Kidney (tissue), 13 donors: ENCODE measurements at regions not wholly inside any gene's neighbourhood (a gene's known extent, or its start where the extent isn't known, plus 50 kb on each side); places are given as distances from the start of the nearest gene placed in this dataset.

Experiments
- DNase-seq, 5 donors: peaks; one replicate each; pipeline ENCODE4 v3.0.0-alpha.2; 2013 to 2020
- FAIRE-seq: peaks from 2 replicates; lab custom pipeline; 2012; peaks lifted over from hg19 to GRCh38; lab: Jason Lieb, UNC
- H3K27ac ChIP-seq, 2 donors: one replicate each; pipeline ENCODE4 v1.7.0; 2013; ENCODE audit warnings: low read depth in 2 of 2, low read length in 2 of 2, inconsistent platforms in 1 of 2
- H3K27me3 ChIP-seq: one replicate; pipeline ENCODE4 v1.7.1; 2013; ENCODE audit warnings: low read length, inconsistent platforms; ENCODE audit not compliant: control insufficient read depth, insufficient read depth
- H3K36me3 ChIP-seq, 3 donors: one replicate each; pipeline versions ENCODE4 v1.7.0 to v1.7.1; 2013; ENCODE audit warnings: low read length in 3 of 3, control low read depth in 1 of 3, inconsistent platforms in 1 of 3; ENCODE audit not compliant: insufficient read depth in 3 of 3, control insufficient read depth in 2 of 3
- H3K4me1 ChIP-seq, 3 donors: one replicate each; pipeline versions ENCODE4 v1.7.0 to v1.7.1; 2013; ENCODE audit warnings: low read length in 3 of 3, inconsistent platforms in 1 of 3, low read depth in 1 of 3; ENCODE audit not compliant: control insufficient read depth in 2 of 3, insufficient read depth in 2 of 3
- H3K4me3 ChIP-seq, 3 donors: one replicate each; pipeline versions ENCODE4 v1.7.0 to v1.8.1; 2013; ENCODE audit warnings: low read length in 3 of 3, control low read depth in 1 of 3, inconsistent platforms in 1 of 3
- H3K9ac ChIP-seq, 3 donors: one replicate each; pipeline versions ENCODE4 v1.7.0 to v1.7.1; 2013; ENCODE audit warnings: low read length in 3 of 3, control low read depth in 1 of 3, inconsistent platforms in 1 of 3
- H3K9me3 ChIP-seq, 3 donors: one replicate each; pipeline versions ENCODE4 v1.7.0 to v1.7.1; 2013; ENCODE audit warnings: low read length in 3 of 3, control low read depth in 1 of 3, inconsistent platforms in 1 of 3; ENCODE audit not compliant: control insufficient read depth in 2 of 3, insufficient read depth in 1 of 3
- intact Hi-C: fragments of 100-400 bp; cut with DNase I; formaldehyde crosslinking; loops from one replicate; pipeline ENCODE4 v1.11.1; 2022
- TF ChIP-seq, protein P1 (sequence below): IDR thresholded peaks from 3 replicates; pipeline ENCODE4 v1.5.1; 2012; ENCODE audit warnings: mild to moderate bottlenecking, moderate library complexity, borderline replicate concordance; ENCODE audit not compliant: insufficient read depth; ENCODE audit errors: extremely low read depth
- donor health status: control.
- donor health status: control.
- donor health status: control.
- donor health status: control.
- donor health status: control.
- donor health status: DM: yes; HTN: yes; CAD: no.
- donor health status: Normal renal cell carcinoma (clear cell type).

DNA sequence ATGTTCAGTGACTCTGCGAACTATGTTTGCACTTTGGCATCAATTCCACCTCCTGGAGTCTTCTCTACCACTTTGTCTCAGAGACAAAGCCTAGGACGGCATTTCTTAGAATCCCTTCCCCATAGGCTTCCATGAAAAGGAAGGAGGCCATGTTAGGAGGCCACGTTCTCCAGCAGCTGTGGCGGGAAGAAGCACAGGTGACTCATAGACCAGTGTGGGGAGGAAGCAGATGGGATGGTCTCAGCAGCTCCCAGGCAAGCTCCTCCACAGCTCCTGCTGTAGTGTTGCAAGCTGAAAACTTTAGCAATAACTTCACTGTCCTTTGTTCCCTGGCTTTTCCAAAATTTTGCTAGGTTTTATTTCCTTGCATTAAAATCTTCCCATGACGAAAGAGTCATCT, 781.3 kb upstream of the ID2 start:
- Histone ChIP-seq H3K9ac (no peak overlapping the region), H3K4me1 (no peaks in the 10 kb centered on the region), H3K36me3 (no peaks in the 10 kb centered on the region), H3K9me3 (no peaks in the 10 kb centered on the region), H3K27ac (no peak overlapping the region), H3K4me3 (no peak overlapping the region), H3K27me3 (no peaks in the 10 kb centered on the region)
- TF ChIP-seq, protein P1, sequence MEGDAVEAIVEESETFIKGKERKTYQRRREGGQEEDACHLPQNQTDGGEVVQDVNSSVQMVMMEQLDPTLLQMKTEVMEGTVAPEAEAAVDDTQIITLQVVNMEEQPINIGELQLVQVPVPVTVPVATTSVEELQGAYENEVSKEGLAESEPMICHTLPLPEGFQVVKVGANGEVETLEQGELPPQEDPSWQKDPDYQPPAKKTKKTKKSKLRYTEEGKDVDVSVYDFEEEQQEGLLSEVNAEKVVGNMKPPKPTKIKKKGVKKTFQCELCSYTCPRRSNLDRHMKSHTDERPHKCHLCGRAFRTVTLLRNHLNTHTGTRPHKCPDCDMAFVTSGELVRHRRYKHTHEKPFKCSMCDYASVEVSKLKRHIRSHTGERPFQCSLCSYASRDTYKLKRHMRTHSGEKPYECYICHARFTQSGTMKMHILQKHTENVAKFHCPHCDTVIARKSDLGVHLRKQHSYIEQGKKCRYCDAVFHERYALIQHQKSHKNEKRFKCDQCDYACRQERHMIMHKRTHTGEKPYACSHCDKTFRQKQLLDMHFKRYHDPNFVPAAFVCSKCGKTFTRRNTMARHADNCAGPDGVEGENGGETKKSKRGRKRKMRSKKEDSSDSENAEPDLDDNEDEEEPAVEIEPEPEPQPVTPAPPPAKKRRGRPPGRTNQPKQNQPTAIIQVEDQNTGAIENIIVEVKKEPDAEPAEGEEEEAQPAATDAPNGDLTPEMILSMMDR: no peak
- no peak for DNase-seq
- FAIRE-seq: no peak
- intact Hi-C loops: no loop called here

DNA sequence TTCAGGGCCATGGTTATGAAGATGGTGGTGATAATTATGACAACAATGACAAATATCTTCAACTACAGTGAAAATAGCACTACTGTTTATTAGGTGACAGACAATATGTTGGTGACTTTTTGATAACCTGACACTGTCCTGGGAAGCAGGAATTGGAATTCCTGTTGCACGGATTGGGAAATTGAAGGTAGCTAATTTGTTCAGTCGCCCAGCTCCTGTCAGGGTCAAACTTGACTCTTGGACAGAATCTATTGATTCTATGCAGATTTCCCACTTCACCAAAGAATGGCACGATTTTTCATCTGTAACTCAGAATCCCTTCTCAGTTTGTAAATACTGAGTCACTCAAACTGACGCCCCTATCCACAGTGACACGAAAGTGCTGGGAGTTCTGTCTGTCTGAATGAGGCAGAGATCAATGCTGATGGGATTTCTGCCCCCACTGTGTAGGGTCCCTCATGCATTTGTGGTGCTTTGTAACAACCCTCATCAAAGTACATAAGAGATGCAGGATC, 779.5 kb upstream of the ID2 start:
- intact Hi-C loops: no loop called here
- Histone ChIP-seq H3K4me3 (no peak overlapping the region), H3K9ac (no peak overlapping the region), H3K27ac (no peak overlapping the region), H3K27me3 (no peaks in the 10 kb centered on the region), H3K4me1 (no peaks in the 10 kb centered on the region), H3K36me3 (no peaks in the 10 kb centered on the region), H3K9me3 (no peaks in the 10 kb centered on the region)
- DNase-seq (no peak), FAIRE-seq (no peak)
- TF ChIP-seq, protein P1: no peak

DNA sequence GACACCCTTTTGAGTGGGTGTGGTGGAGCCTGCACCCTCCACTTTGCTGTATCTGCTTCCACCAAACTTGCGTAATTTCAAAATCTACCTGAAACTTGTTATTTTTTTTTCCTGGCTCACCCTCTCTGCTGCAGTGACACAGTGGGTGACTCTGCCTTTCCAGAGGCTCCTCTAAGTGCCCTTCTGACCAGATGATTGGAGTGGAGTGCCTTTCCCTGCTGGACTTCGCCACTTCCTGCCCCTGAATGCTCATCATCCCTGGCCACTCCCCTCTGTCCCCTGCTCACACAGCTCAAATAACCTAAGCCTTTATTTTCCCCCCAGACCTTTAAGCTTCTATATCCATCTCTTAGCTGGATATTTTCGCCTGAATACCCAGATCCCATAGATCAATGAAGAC, 777.5 kb upstream of the ID2 start:
- no peaks in the 10 kb centered on the region for H3K27me3 ChIP-seq
- intact Hi-C loops: no loop called here
- no peak for DNase-seq
- H3K27ac ChIP-seq: no peak overlapping the region
- no peak overlapping the region for H3K4me3 ChIP-seq
- TF ChIP-seq, protein P1: no peak
- H3K9me3 ChIP-seq: no peaks in the 10 kb centered on the region
- no peak for FAIRE-seq
- no peaks in the 10 kb centered on the region for H3K36me3 ChIP-seq
- no peaks in the 10 kb centered on the region for H3K4me1 ChIP-seq
- H3K9ac ChIP-seq: no peak overlapping the region

DNA sequence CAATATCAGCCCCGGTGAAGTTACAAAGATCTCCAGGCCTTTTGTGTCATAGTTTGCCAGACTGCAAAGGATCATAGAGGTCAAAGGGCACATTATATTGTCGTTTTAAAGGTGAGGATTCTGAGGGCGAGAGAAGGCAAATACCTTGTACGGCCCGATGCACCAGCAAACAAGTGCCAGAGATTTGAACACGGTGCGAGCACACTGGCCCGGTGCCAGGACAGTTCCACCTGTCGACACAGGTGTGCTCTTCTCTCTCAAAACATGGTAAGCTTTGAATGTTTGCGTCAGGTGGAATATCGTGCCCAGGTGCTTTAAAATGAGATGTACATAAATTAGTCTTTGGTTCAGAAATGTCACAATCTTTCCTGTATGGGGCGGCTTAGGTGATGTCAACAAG, 776.1 kb upstream of the ID2 start:
- Histone ChIP-seq H3K27me3 (no peaks in the 10 kb centered on the region), H3K9me3 (no peaks in the 10 kb centered on the region), H3K36me3 (no peaks in the 10 kb centered on the region), H3K4me1 (no peaks in the 10 kb centered on the region), H3K9ac (no peak overlapping the region), H3K27ac (no peak overlapping the region), H3K4me3 (no peak overlapping the region)
- DNase-seq: peak in 1 of 5 donors; percentile 21
- TF ChIP-seq, protein P1: no peak
- FAIRE-seq: no peak
- intact Hi-C loops: no loop called here
